ENCODE measurements at regions not wholly inside any gene's neighbourhood (a gene's known extent, or its start where the extent isn't known, plus 50 kb on each side); places are given as distances from the start of the nearest gene placed in this dataset.

- peaks cover 8% of the 10 kb centered on the region for H3K27me3 Mint-ChIP-seq
- Histone ChIP-seq H3K9me3 (ENCODE audit: control insufficient read depth in 2 of 2, low read length in 2 of 2) (no peaks in the 10 kb centered on the region), H3K27me3 (ENCODE audit: control insufficient read depth, insufficient read depth, low read length) (no peaks in the 10 kb centered on the region), H3K27ac (ENCODE audit: insufficient read depth, low read length, poor library complexity, severe bottlenecking) (no peak overlapping the region), H3K36me3 (ENCODE audit: control insufficient read depth, insufficient read depth, low read length) (no peaks in the 10 kb centered on the region), H3K4me3 (ENCODE audit: low read depth, low read length) (no peak overlapping the region), H3K4me1 (ENCODE audit: control insufficient read depth, insufficient read depth, low read length, poor library complexity, severe bottlenecking) (no peaks in the 10 kb centered on the region)
- H3K4me1 Mint-ChIP-seq = peaks cover 0 to 4% (median 0%) of the 10 kb centered on the region in 4 donors
- H3K9me3 Mint-ChIP-seq = peaks cover 0 to 5% (median 0%) of the 10 kb centered on the region in 7 donors
- H3K4me3 Mint-ChIP-seq = no peak overlapping the region
- DNase-seq (no peak), ATAC-seq (ENCODE audit: low read depth in 2 of 2) (no peak)
- H3K36me3 Mint-ChIP-seq = no peaks in the 10 kb centered on the region
- no peak overlapping the region for H3K27ac Mint-ChIP-seq
Measured at GRCh38 chr6:40695750-40696415, 108.7 kb upstream of the LRFN2 start.

GRCh38 chr6:40695114-40695513 is 108.0 kb upstream of the LRFN2 start:
- Mint-ChIP-seq H3K27ac (no peak overlapping the region), H3K4me3 (no peak overlapping the region), H3K36me3 (no peaks in the 10 kb centered on the region), H3K4me1 (peaks cover 0 to 4% (median 0%) of the 10 kb centered on the region in 4 donors), H3K27me3 (peaks cover 8% of the 10 kb centered on the region), H3K9me3 (peaks cover 0 to 5% (median 0%) of the 10 kb centered on the region in 7 donors)
- H3K36me3 ChIP-seq (ENCODE audit: control insufficient read depth, insufficient read depth, low read length) = no peaks in the 10 kb centered on the region
- H3K9me3 ChIP-seq (ENCODE audit: control insufficient read depth in 2 of 2, low read length in 2 of 2) = no peaks in the 10 kb centered on the region
- H3K4me1 ChIP-seq (ENCODE audit: control insufficient read depth, insufficient read depth, low read length, poor library complexity, severe bottlenecking) = no peaks in the 10 kb centered on the region
- ATAC-seq (ENCODE audit: low read depth in 2 of 2) (no peak), DNase-seq (peak in 1 of 3 donors; percentile 3)
- H3K27ac ChIP-seq (ENCODE audit: insufficient read depth, low read length, poor library complexity, severe bottlenecking) = no peak overlapping the region
- H3K4me3 ChIP-seq (ENCODE audit: low read depth, low read length) = no peak overlapping the region
- no peaks in the 10 kb centered on the region for H3K27me3 ChIP-seq (ENCODE audit: control insufficient read depth, insufficient read depth, low read length)

GRCh38 chr6:40693768-40694167 is 106.6 kb upstream of the LRFN2 start:
- H3K9me3 Mint-ChIP-seq = peaks cover 0 to 6% (median 0%) of the 10 kb centered on the region in 7 donors

GRCh38 chr6:40692337-40692736 is 105.2 kb upstream of the LRFN2 start:
- H3K9me3 ChIP-seq (ENCODE audit: control insufficient read depth in 2 of 2, low read length in 2 of 2) = no peaks in the 10 kb centered on the region
- no peak overlapping the region for H3K27ac Mint-ChIP-seq
- peaks cover 0 to 4% (median 0%) of the 10 kb centered on the region in 4 donors for H3K4me1 Mint-ChIP-seq
- no peak overlapping the region for H3K4me3 Mint-ChIP-seq
- ATAC-seq (ENCODE audit: low read depth in 2 of 2) (no peak), DNase-seq (no peak)
- H3K36me3 Mint-ChIP-seq = no peaks in the 10 kb centered on the region
- H3K27ac ChIP-seq (ENCODE audit: insufficient read depth, low read length, poor library complexity, severe bottlenecking) = no peak overlapping the region
- H3K9me3 Mint-ChIP-seq = peaks cover 0 to 6% (median 0%) of the 10 kb centered on the region in 7 donors
- no peak overlapping the region for H3K4me3 ChIP-seq (ENCODE audit: low read depth, low read length)
- H3K27me3 ChIP-seq (ENCODE audit: control insufficient read depth, insufficient read depth, low read length) = no peaks in the 10 kb centered on the region
- H3K4me1 ChIP-seq (ENCODE audit: control insufficient read depth, insufficient read depth, low read length, poor library complexity, severe bottlenecking) = no peaks in the 10 kb centered on the region
- peaks cover 5% of the 10 kb centered on the region for H3K27me3 Mint-ChIP-seq
- H3K36me3 ChIP-seq (ENCODE audit: control insufficient read depth, insufficient read depth, low read length) = no peaks in the 10 kb centered on the region

More at GRCh38 chr6:40693768-40694167, 106.6 kb upstream of the LRFN2 start:
- Mint-ChIP-seq H3K4me1 (peaks cover 0 to 4% (median 0%) of the 10 kb centered on the region in 4 donors), H3K4me3 (no peak overlapping the region), H3K27ac (no peak overlapping the region), H3K36me3 (no peaks in the 10 kb centered on the region), H3K27me3 (peaks cover 8% of the 10 kb centered on the region)
- Histone ChIP-seq H3K4me3 (ENCODE audit: low read depth, low read length) (no peak overlapping the region), H3K9me3 (ENCODE audit: control insufficient read depth in 2 of 2, low read length in 2 of 2) (no peaks in the 10 kb centered on the region), H3K36me3 (ENCODE audit: control insufficient read depth, insufficient read depth, low read length) (no peaks in the 10 kb centered on the region), H3K4me1 (ENCODE audit: control insufficient read depth, insufficient read depth, low read length, poor library complexity, severe bottlenecking) (no peaks in the 10 kb centered on the region), H3K27ac (ENCODE audit: insufficient read depth, low read length, poor library complexity, severe bottlenecking) (no peak overlapping the region), H3K27me3 (ENCODE audit: control insufficient read depth, insufficient read depth, low read length) (no peaks in the 10 kb centered on the region)
- no peak for ATAC-seq (ENCODE audit: low read depth in 2 of 2)
- DNase-seq = no peak

GRCh38 chr6:40689185-40689584 is 102.0 kb upstream of the LRFN2 start:
- Mint-ChIP-seq H3K4me3 (no peak overlapping the region), H3K27ac (no peak overlapping the region), H3K27me3 (no peaks in the 10 kb centered on the region), H3K36me3 (no peaks in the 10 kb centered on the region), H3K4me1 (no peaks in the 10 kb centered on the region), H3K9me3 (peaks cover 0 to 16% (median 2%) of the 10 kb centered on the region in 7 donors)
- H3K36me3 ChIP-seq (ENCODE audit: control insufficient read depth, insufficient read depth, low read length) = no peaks in the 10 kb centered on the region
- H3K27me3 ChIP-seq (ENCODE audit: control insufficient read depth, insufficient read depth, low read length) = no peaks in the 10 kb centered on the region
- ATAC-seq (ENCODE audit: low read depth in 2 of 2) (no peak), DNase-seq (no peak)
- H3K4me3 ChIP-seq (ENCODE audit: low read depth, low read length) = no peak overlapping the region
- no peak overlapping the region for H3K27ac ChIP-seq (ENCODE audit: insufficient read depth, low read length, poor library complexity, severe bottlenecking)
- H3K9me3 ChIP-seq (ENCODE audit: control insufficient read depth in 2 of 2, low read length in 2 of 2) = peaks cover 0 to 5% of the 10 kb centered on the region in 2 experiments
- no peaks in the 10 kb centered on the region for H3K4me1 ChIP-seq (ENCODE audit: control insufficient read depth, insufficient read depth, low read length, poor library complexity, severe bottlenecking)

GRCh38 chr6:40688214-40688761 is 101.1 kb upstream of the LRFN2 start:
- Mint-ChIP-seq H3K4me1 (no peaks in the 10 kb centered on the region), H3K9me3 (peaks cover 0 to 16% (median 3%) of the 10 kb centered on the region in 7 donors), H3K27ac (no peak overlapping the region), H3K36me3 (no peaks in the 10 kb centered on the region), H3K4me3 (no peak overlapping the region), H3K27me3 (no peaks in the 10 kb centered on the region)
- Histone ChIP-seq H3K27ac (ENCODE audit: insufficient read depth, low read length, poor library complexity, severe bottlenecking) (no peak overlapping the region), H3K27me3 (ENCODE audit: control insufficient read depth, insufficient read depth, low read length) (no peaks in the 10 kb centered on the region), H3K4me3 (ENCODE audit: low read depth, low read length) (no peak overlapping the region), H3K4me1 (ENCODE audit: control insufficient read depth, insufficient read depth, low read length, poor library complexity, severe bottlenecking) (no peaks in the 10 kb centered on the region), H3K36me3 (ENCODE audit: control insufficient read depth, insufficient read depth, low read length) (no peaks in the 10 kb centered on the region), H3K9me3 (ENCODE audit: control insufficient read depth in 2 of 2, low read length in 2 of 2) (peaks cover 0 to 5% of the 10 kb centered on the region in 2 experiments)
- DNase-seq (no peak), ATAC-seq (ENCODE audit: low read depth in 2 of 2) (no peak)

GRCh38 chr6:40685862-40686261 is 98.7 kb upstream of the LRFN2 start:
- H3K27me3 Mint-ChIP-seq = no peaks in the 10 kb centered on the region
- ATAC-seq (ENCODE audit: low read depth in 2 of 2) (no peak), DNase-seq (no peak)
- no peak overlapping the region for H3K27ac Mint-ChIP-seq
- H3K36me3 Mint-ChIP-seq = no peaks in the 10 kb centered on the region
- Histone ChIP-seq H3K36me3 (ENCODE audit: control insufficient read depth, insufficient read depth, low read length) (no peaks in the 10 kb centered on the region), H3K9me3 (ENCODE audit: control insufficient read depth in 2 of 2, low read length in 2 of 2) (peaks cover 0 to 5% of the 10 kb centered on the region in 2 experiments), H3K27ac (ENCODE audit: insufficient read depth, low read length, poor library complexity, severe bottlenecking) (no peak overlapping the region), H3K4me3 (ENCODE audit: low read depth, low read length) (no peak overlapping the region), H3K27me3 (ENCODE audit: control insufficient read depth, insufficient read depth, low read length) (no peaks in the 10 kb centered on the region), H3K4me1 (ENCODE audit: control insufficient read depth, insufficient read depth, low read length, poor library complexity, severe bottlenecking) (no peaks in the 10 kb centered on the region)
- no peaks in the 10 kb centered on the region for H3K4me1 Mint-ChIP-seq
- H3K4me3 Mint-ChIP-seq = no peak overlapping the region
- H3K9me3 Mint-ChIP-seq = peaks cover 0 to 16% (median 5%) of the 10 kb centered on the region in 7 donors

GRCh38 chr6:40681622-40682021 is 94.5 kb upstream of the LRFN2 start:
- peaks cover 0 to 5% of the 10 kb centered on the region in 2 experiments for H3K9me3 ChIP-seq (ENCODE audit: control insufficient read depth in 2 of 2, low read length in 2 of 2)
- H3K27me3 ChIP-seq (ENCODE audit: control insufficient read depth, insufficient read depth, low read length) = no peaks in the 10 kb centered on the region
- DNase-seq (no peak), ATAC-seq (ENCODE audit: low read depth in 2 of 2) (no peak)
- H3K36me3 Mint-ChIP-seq = no peaks in the 10 kb centered on the region
- peaks cover 0 to 15% (median 5%) of the 10 kb centered on the region in 7 donors for H3K9me3 Mint-ChIP-seq
- no peaks in the 10 kb centered on the region for H3K36me3 ChIP-seq (ENCODE audit: control insufficient read depth, insufficient read depth, low read length)
- no peaks in the 10 kb centered on the region for H3K4me1 Mint-ChIP-seq
- H3K4me1 ChIP-seq (ENCODE audit: control insufficient read depth, insufficient read depth, low read length, poor library complexity, severe bottlenecking) = no peaks in the 10 kb centered on the region
- H3K27ac ChIP-seq (ENCODE audit: insufficient read depth, low read length, poor library complexity, severe bottlenecking) = no peak overlapping the region
- H3K4me3 ChIP-seq (ENCODE audit: low read depth, low read length) = no peak overlapping the region
- no peak overlapping the region for H3K27ac Mint-ChIP-seq
- H3K4me3 Mint-ChIP-seq = no peak overlapping the region
- no peaks in the 10 kb centered on the region for H3K27me3 Mint-ChIP-seq
